Parathyroid adenoma (tissue), 2 donors: ENCODE measurements at regions not wholly inside any gene's neighbourhood (a gene's known extent, or its start where the extent isn't known, plus 50 kb on each side); places are given as distances from the start of the nearest gene placed in this dataset.

Source experiments
- H2AFZ ChIP-seq: fragments of 300-600 bp; sonication (generic); one replicate; pipeline ENCODE4 v1.7.0; 2017; ENCODE audit warnings: antibody characterized with exemption, mild to moderate bottlenecking
- H3K27ac ChIP-seq: fragments of 300-600 bp; sonication (generic); one replicate; pipeline ENCODE4 v1.7.0; 2017
- H3K27me3 ChIP-seq: fragments of 300-600 bp; sonication (generic); one replicate; pipeline ENCODE4 v1.7.0; 2017; ENCODE audit warnings: low read length; ENCODE audit not compliant: control insufficient read depth, insufficient read depth
- H3K36me3 ChIP-seq: fragments of 300-600 bp; sonication (generic); one replicate; pipeline ENCODE4 v1.7.0; 2017; ENCODE audit warnings: low read length; ENCODE audit not compliant: control insufficient read depth, insufficient read depth
- H3K4me1 ChIP-seq: fragments of 300-600 bp; sonication (generic); one replicate; pipeline ENCODE4 v1.7.0; 2017; ENCODE audit warnings: control low read depth
- H3K4me2 ChIP-seq: fragments of 300-600 bp; sonication (generic); one replicate; pipeline ENCODE4 v1.7.0; 2017; ENCODE audit warnings: low read length
- H3K4me3 ChIP-seq: fragments of 300-600 bp; sonication (generic); one replicate; pipeline ENCODE4 v1.7.0; 2017; ENCODE audit warnings: low read depth, low read length
- H3K79me2 ChIP-seq: fragments of 300-600 bp; sonication (generic); one replicate; pipeline ENCODE4 v1.7.0; 2017; ENCODE audit warnings: control low read depth
- H3K9ac ChIP-seq: fragments of 300-600 bp; sonication (generic); one replicate; pipeline ENCODE4 v1.7.0; 2017; ENCODE audit warnings: mild to moderate bottlenecking
- H3K9me3 ChIP-seq: fragments of 300-600 bp; sonication (generic); one replicate; pipeline ENCODE4 v1.7.0; 2017; ENCODE audit warnings: low read length; ENCODE audit not compliant: control insufficient read depth
- CTCF ChIP-seq: fragments of 300-600 bp; sonication (generic); IDR thresholded peaks from one replicate; pipeline ENCODE4 v1.7.0; 2017; ENCODE audit warnings: antibody characterized with exemption, mild to moderate bottlenecking
- donor health status: primary hyperparathyroidism.

- TF ChIP-seq CTCF = no peak
- no peaks in the 10 kb centered on the region for H3K27me3 ChIP-seq
- no peaks in the 10 kb centered on the region for H3K79me2 ChIP-seq
- no peak overlapping the region for H3K9ac ChIP-seq
- H3K4me3 ChIP-seq = no peak overlapping the region
- H3K4me2 ChIP-seq = no peak overlapping the region
- no peaks in the 10 kb centered on the region for H3K9me3 ChIP-seq
- H3K36me3 ChIP-seq = no peaks in the 10 kb centered on the region
- H3K4me1 ChIP-seq = no peaks in the 10 kb centered on the region
- H3K27ac ChIP-seq = no peak overlapping the region
- H2AFZ ChIP-seq = no peak overlapping the region
Measured at GRCh38 chr7:27346531-27347275, 104.1 kb downstream of the EVX1 start.

GRCh38 chr7:27347276-27347640, 104.7 kb downstream of the EVX1 start:
- H3K4me3 ChIP-seq = no peak overlapping the region
- H3K9ac ChIP-seq = no peak overlapping the region
- no peak overlapping the region for H3K4me2 ChIP-seq

GRCh38 chr7:27349621-27350020, 107.0 kb downstream of the EVX1 start:
- no peaks in the 10 kb centered on the region for H3K36me3 ChIP-seq
- H2AFZ ChIP-seq = no peak overlapping the region
- no peaks in the 10 kb centered on the region for H3K27me3 ChIP-seq
- TF ChIP-seq CTCF = no peak
- H3K4me3 ChIP-seq = no peak overlapping the region
- no peaks in the 10 kb centered on the region for H3K4me1 ChIP-seq
- H3K9ac ChIP-seq = no peak overlapping the region
- H3K79me2 ChIP-seq = no peaks in the 10 kb centered on the region
- H3K27ac ChIP-seq = no peak overlapping the region
- H3K4me2 ChIP-seq = no peak overlapping the region
- H3K9me3 ChIP-seq = no peaks in the 10 kb centered on the region

More at GRCh38 chr7:27347276-27347640, 104.7 kb downstream of the EVX1 start:
- no peaks in the 10 kb centered on the region for H3K27me3 ChIP-seq
- no peak overlapping the region for H3K27ac ChIP-seq
- no peaks in the 10 kb centered on the region for H3K79me2 ChIP-seq
- H3K36me3 ChIP-seq = no peaks in the 10 kb centered on the region
- TF ChIP-seq CTCF = no peak
- H3K9me3 ChIP-seq = no peaks in the 10 kb centered on the region
- no peaks in the 10 kb centered on the region for H3K4me1 ChIP-seq
- H2AFZ ChIP-seq = no peak overlapping the region

GRCh38 chr7:27351137-27351536, 108.5 kb downstream of the EVX1 start:
- Histone ChIP-seq H3K36me3 (no peaks in the 10 kb centered on the region), H3K4me3 (no peak overlapping the region), H3K4me1 (no peaks in the 10 kb centered on the region), H3K27ac (no peak overlapping the region), H3K79me2 (no peaks in the 10 kb centered on the region), H3K27me3 (no peaks in the 10 kb centered on the region), H3K9ac (no peak overlapping the region), H2AFZ (no peak overlapping the region), H3K9me3 (no peaks in the 10 kb centered on the region), H3K4me2 (no peak overlapping the region)
- TF ChIP-seq CTCF = no peak

- TF ChIP-seq CTCF = no peak
- Histone ChIP-seq H3K27ac (no peak overlapping the region), H3K4me1 (no peaks in the 10 kb centered on the region), H3K27me3 (no peaks in the 10 kb centered on the region), H3K36me3 (no peaks in the 10 kb centered on the region), H3K4me2 (no peak overlapping the region), H3K9ac (no peak overlapping the region), H3K4me3 (no peak overlapping the region), H3K79me2 (no peaks in the 10 kb centered on the region), H3K9me3 (no peaks in the 10 kb centered on the region), H2AFZ (no peak overlapping the region)
Measured at GRCh38 chr7:27351786-27352185, 109.2 kb downstream of the EVX1 start.
